Esophagus squamous epithelium (tissue), 4 donors: ENCODE measurements at regions not wholly inside any gene's neighbourhood (a gene's known extent, or its start where the extent isn't known, plus 50 kb on each side); places are given as distances from the start of the nearest gene placed in this dataset.

Experiments
- CTCF ChIP-seq, 6 experiments: fragments of 450-650 bp in 4 of 6; fragments of 200-600 bp in 2 of 6; sonication (generic) in 2 of 6; IDR thresholded peaks; one replicate each; pipeline ENCODE4 v1.5.1; 2016 to 2019; ENCODE audit warnings: antibody characterized with exemption in 6 of 6, mild to moderate bottlenecking in 4 of 6, moderate library complexity in 4 of 6
- POLR2A ChIP-seq, 4 donors: fragments of 450-650 bp; IDR thresholded peaks; one replicate each; pipeline ENCODE4 v1.6.1; 2017; ENCODE audit warnings: antibody characterized with exemption in 4 of 4, mild to moderate bottlenecking in 4 of 4, moderate library complexity in 3 of 4

- TF ChIP-seq CTCF (IDR thresholded peaks at IDR 0.05) (no peak), POLR2A (IDR thresholded peaks at IDR 0.05) (no peak)
These were observed 75.2 kb downstream of the TNFAIP2 start for GRCh38 chr14:103198131-103199105.
